D721Med (cell line): ENCODE measurements at regions not wholly inside any gene's neighbourhood (a gene's known extent, or its start where the extent isn't known, plus 50 kb on each side); places are given as distances from the start of the nearest gene placed in this dataset.

Source experiments
- DNase-seq: peaks from one replicate; pipeline ENCODE4 v3.0.0; 2011; ENCODE audit warnings: low spot score; ENCODE audit not compliant: insufficient read length
- FAIRE-seq: peaks from 2 replicates; lab custom pipeline; 2011; peaks lifted over from hg19 to GRCh38; lab: Jason Lieb, UNC
- CTCF ChIP-seq: IDR thresholded peaks from 2 replicates; pipeline ENCODE4 v1.5.1; 2012; ENCODE audit warnings: mild to moderate bottlenecking, control low read depth; ENCODE audit not compliant: insufficient read depth; ENCODE audit errors: missing control alignments

- no peak for TF ChIP-seq CTCF
- DNase-seq (no peak), FAIRE-seq (no peak)
Observed at GRCh38 chr3:106795553-106795952, 581.7 kb upstream of the CCDC54 start.

GRCh38 chr3:106797461-106797860 is 579.8 kb upstream of the CCDC54 start:
- TF ChIP-seq CTCF = no peak
- DNase-seq = no peak
- no peak for FAIRE-seq

GRCh38 chr3:106805625-106806024 is 571.6 kb upstream of the CCDC54 start:
- no peak for TF ChIP-seq CTCF
- FAIRE-seq = no peak

GRCh38 chr3:106806964-106807363 is 570.3 kb upstream of the CCDC54 start:
- no peak for TF ChIP-seq CTCF
- DNase-seq (no peak), FAIRE-seq (no peak)

More at GRCh38 chr3:106805625-106806024, 571.6 kb upstream of the CCDC54 start:
- DNase-seq = no peak

GRCh38 chr3:106809041-106809440 is 568.2 kb upstream of the CCDC54 start:
- DNase-seq = no peak
- TF ChIP-seq CTCF = no peak
- FAIRE-seq = no peak

GRCh38 chr3:106809623-106810299 is 567.5 kb upstream of the CCDC54 start:
- DNase-seq (no peak), FAIRE-seq (no peak)
- no peak for TF ChIP-seq CTCF

GRCh38 chr3:106810300-106810875 is 566.9 kb upstream of the CCDC54 start:
- no peak for TF ChIP-seq CTCF
- FAIRE-seq (no peak), DNase-seq (no peak)
